Esophagus squamous epithelium (tissue), 4 donors: ENCODE measurements at regions not wholly inside any gene's neighbourhood (a gene's known extent, or its start where the extent isn't known, plus 50 kb on each side); places are given as distances from the start of the nearest gene placed in this dataset.

ENCODE experiments used
- CTCF ChIP-seq, 6 experiments: fragments of 450-650 bp in 4 of 6; fragments of 200-600 bp in 2 of 6; sonication (generic) in 2 of 6; IDR thresholded peaks; one replicate each; pipeline ENCODE4 v1.5.1; 2016 to 2019; ENCODE audit warnings: antibody characterized with exemption in 6 of 6, mild to moderate bottlenecking in 4 of 6, moderate library complexity in 4 of 6
- POLR2A ChIP-seq, 4 donors: fragments of 450-650 bp; IDR thresholded peaks; one replicate each; pipeline ENCODE4 v1.6.1; 2017; ENCODE audit warnings: antibody characterized with exemption in 4 of 4, mild to moderate bottlenecking in 4 of 4, moderate library complexity in 3 of 4

DNA sequence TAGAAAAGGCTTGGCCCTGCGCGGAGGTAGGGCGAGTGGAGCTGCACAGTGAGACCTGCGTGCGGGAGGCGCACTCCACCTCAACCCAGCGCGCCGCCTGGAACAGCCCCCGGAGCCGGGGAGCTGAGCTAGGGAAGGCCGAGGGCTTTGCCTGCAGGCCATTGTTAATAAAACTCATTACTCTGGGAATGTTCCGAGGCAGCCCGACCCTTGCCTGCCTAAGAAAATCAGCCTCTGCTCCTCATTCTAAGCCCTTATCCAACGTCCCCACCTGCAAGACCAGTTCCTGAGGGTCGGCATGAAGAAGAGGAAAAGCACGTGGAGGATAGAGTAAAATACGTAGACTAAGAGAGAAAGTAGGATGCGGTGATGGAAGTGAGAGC, 55.3 kb downstream of the C7orf25 start:
- TF ChIP-seq POLR2A (IDR thresholded peaks at IDR 0.05): no peak
- TF ChIP-seq CTCF (IDR thresholded peaks at IDR 0.05): no peak
